Keratinocyte (primary cell): ENCODE measurements at regions not wholly inside any gene's neighbourhood (a gene's known extent, or its start where the extent isn't known, plus 50 kb on each side); places are given as distances from the start of the nearest gene placed in this dataset.

Source experiments
- DNase-seq: peaks from one replicate; pipeline ENCODE4 v3.0.0-alpha.2; 2011; ENCODE audit warnings: low read depth, missing footprints, low spot score
- FAIRE-seq: peaks from 2 replicates; lab custom pipeline; 2011; peaks lifted over from hg19 to GRCh38; lab: Jason Lieb, UNC
- H2AFZ ChIP-seq: 2 replicates; pipeline ENCODE4 v1.6.0; 2012; ENCODE audit warnings: low read length, control low read depth, inconsistent platforms; ENCODE audit not compliant: control insufficient read depth
- H3K27ac ChIP-seq: 2 replicates; pipeline ENCODE4 v1.5.1; 2011; ENCODE audit warnings: low read length; ENCODE audit not compliant: control insufficient read depth, insufficient read depth
- H3K27me3 ChIP-seq: 3 replicates; pipeline ENCODE4 v1.6.0; 2011; ENCODE audit warnings: low read length; ENCODE audit not compliant: control insufficient read depth, insufficient read depth; ENCODE audit errors: extremely low read depth
- H3K36me3 ChIP-seq, 2 experiments: 2 replicates in 1 of 2; 3 replicates in 1 of 2; pipeline ENCODE4 v1.5.1; 2011; ENCODE audit warnings: low read length in 2 of 2, mild to moderate bottlenecking in 1 of 2; ENCODE audit not compliant: control insufficient read depth in 2 of 2, insufficient read depth in 2 of 2; ENCODE audit errors: extremely low read depth in 1 of 2
- H3K4me1 ChIP-seq: 3 replicates; pipeline ENCODE4 v1.5.1; 2011; ENCODE audit warnings: low read length; ENCODE audit not compliant: control insufficient read depth, insufficient read depth; ENCODE audit errors: extremely low read depth
- H3K4me2 ChIP-seq: 3 replicates; pipeline ENCODE4 v1.6.0; 2011; ENCODE audit warnings: low read depth, low read length; ENCODE audit not compliant: control insufficient read depth, insufficient read depth; ENCODE audit errors: extremely low read depth
- H3K4me3 ChIP-seq, 3 experiments: fragments of 200-600 bp in 1 of 3; sonication (generic) in 1 of 3; 2 replicates in 2 of 3; 3 replicates in 1 of 3; pipeline ENCODE4 v1.5.1; 2011 to 2016; ENCODE audit warnings: low read length in 3 of 3, mild to moderate bottlenecking in 3 of 3, control low read depth in 2 of 3, inconsistent platforms in 1 of 3, low read depth in 1 of 3, mixed read lengths in 1 of 3, mixed run types in 1 of 3, moderate library complexity in 1 of 3; ENCODE audit not compliant: control insufficient read depth in 2 of 3, insufficient read depth in 2 of 3; ENCODE audit errors: extremely low read depth in 1 of 3
- H3K79me2 ChIP-seq: 2 replicates; pipeline ENCODE4 v1.6.0; 2012; ENCODE audit warnings: low read length; ENCODE audit not compliant: control insufficient read depth, insufficient read depth
- H3K9ac ChIP-seq: 3 replicates; pipeline ENCODE4 v1.6.0; 2011; ENCODE audit warnings: low read length; ENCODE audit not compliant: control insufficient read depth, insufficient read depth; ENCODE audit errors: extremely low read depth
- H3K9me1 ChIP-seq: 3 replicates; pipeline ENCODE4 v1.6.0; 2011; ENCODE audit warnings: low read length; ENCODE audit not compliant: control insufficient read depth, insufficient read depth; ENCODE audit errors: extremely low read depth
- H3K9me3 ChIP-seq: 2 replicates; pipeline ENCODE4 v1.5.1; 2012; ENCODE audit warnings: low read depth, low read length; ENCODE audit not compliant: control insufficient read depth
- H4K20me1 ChIP-seq: 3 replicates; pipeline ENCODE4 v1.6.0; 2011; ENCODE audit warnings: low read length; ENCODE audit not compliant: control insufficient read depth, insufficient read depth; ENCODE audit errors: extremely low read depth
- CTCF ChIP-seq, 3 experiments: IDR thresholded peaks in 1 of 3; conservative IDR thresholded peaks in 1 of 3; optimal IDR thresholded peaks in 1 of 3; 2 replicates in 2 of 3; 3 replicates in 1 of 3; pipeline versions ENCODE3 to v1.5.1; 2011; ENCODE audit warnings: low read length in 3 of 3, mild to moderate bottlenecking in 3 of 3, moderate library complexity in 2 of 3, control low read depth in 1 of 3, inconsistent platforms in 1 of 3; ENCODE audit not compliant: insufficient read depth in 2 of 3; ENCODE audit errors: extremely low read depth in 1 of 3
- EZH2 ChIP-seq: IDR thresholded peaks from one replicate; pipeline ENCODE4 v1.6.1; 2012; ENCODE audit warnings: inconsistent platforms, mild to moderate bottlenecking, low read length, moderate library complexity
- dilution Hi-C: fragments of 300-500 bp; cut with MboI; formaldehyde crosslinking; loops from one replicate; pipeline ENCODE4 v1.7.0; 2020; ENCODE audit warnings: low sequenced_read_pairs; ENCODE audit not compliant: extremely low pct_ligation_motif_present

DNA sequence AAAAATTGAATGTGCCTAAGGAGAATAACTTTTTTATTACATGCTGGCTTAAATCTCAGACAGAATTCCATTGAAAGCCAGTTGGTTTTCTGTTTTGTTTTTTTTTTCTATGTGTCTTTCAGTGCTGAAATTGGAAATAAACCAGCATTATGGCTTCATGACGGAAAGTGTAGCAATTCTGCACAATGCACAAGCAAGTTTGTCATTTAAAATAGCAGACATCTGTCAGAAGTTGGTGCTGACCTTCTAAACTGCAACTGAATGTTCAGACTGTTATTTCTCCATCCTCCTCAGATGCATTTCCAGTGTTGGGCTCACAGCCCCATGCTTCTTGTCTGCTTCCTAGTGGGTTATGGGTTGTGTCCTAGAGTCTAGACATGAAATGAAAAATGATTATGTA lies 107.2 kb upstream of the LIMCH1 start:
- Histone ChIP-seq H3K9ac (no peak overlapping the region), H3K4me2 (no peak overlapping the region), H3K9me3 (no peaks in the 10 kb centered on the region), H4K20me1 (no peaks in the 10 kb centered on the region), H2AFZ (no peak overlapping the region), H3K4me3 (no peak overlapping the region), H3K27me3 (no peaks in the 10 kb centered on the region), H3K9me1 (no peaks in the 10 kb centered on the region), H3K79me2 (no peaks in the 10 kb centered on the region), H3K4me1 (no peaks in the 10 kb centered on the region), H3K27ac (no peak overlapping the region), H3K36me3 (no peaks in the 10 kb centered on the region)
- TF ChIP-seq CTCF (optimal IDR thresholded peaks at IDR 0.05 in 1 of 3, IDR thresholded peaks at IDR 0.05 in 1 of 3, conservative IDR thresholded peaks at IDR 0.05 in 1 of 3; ENCODE audit: extremely low read depth in 1 of 3, insufficient read depth in 2 of 3, low read length in 3 of 3): no peak
- no peak for TF ChIP-seq EZH2
- FAIRE-seq (no peak), DNase-seq (no peak)
- dilution Hi-C loops: no loop called here

- no peaks in the 10 kb centered on the region for H3K4me1 ChIP-seq
- H2AFZ ChIP-seq: no peak overlapping the region
- FAIRE-seq (no peak), DNase-seq (no peak)
- H3K27me3 ChIP-seq: no peaks in the 10 kb centered on the region
- no peaks in the 10 kb centered on the region for H3K79me2 ChIP-seq
- no peaks in the 10 kb centered on the region for H4K20me1 ChIP-seq
- H3K4me2 ChIP-seq: no peak overlapping the region
- dilution Hi-C loops: no loop called here
- no peaks in the 10 kb centered on the region for H3K9me1 ChIP-seq
- no peak overlapping the region for H3K27ac ChIP-seq
- H3K36me3 ChIP-seq: no peaks in the 10 kb centered on the region
- H3K9me3 ChIP-seq: no peaks in the 10 kb centered on the region
- H3K9ac ChIP-seq: no peak overlapping the region
- TF ChIP-seq CTCF (optimal IDR thresholded peaks at IDR 0.05 in 1 of 3, IDR thresholded peaks at IDR 0.05 in 1 of 3, conservative IDR thresholded peaks at IDR 0.05 in 1 of 3; ENCODE audit: extremely low read depth in 1 of 3, insufficient read depth in 2 of 3, low read length in 3 of 3) (no peak), EZH2 (no peak)
- no peak overlapping the region for H3K4me3 ChIP-seq
Observed at GRCh38 chr4:41431276-41431675, 106.7 kb upstream of the LIMCH1 start.
